Prostate gland (tissue), 2 donors: ENCODE measurements at regions not wholly inside any gene's neighbourhood (a gene's known extent, or its start where the extent isn't known, plus 50 kb on each side); places are given as distances from the start of the nearest gene placed in this dataset.

Experiments used
- DNase-seq: peaks from one replicate; pipeline ENCODE4 v3.0.0-alpha.2; 2019; ENCODE audit warnings: low spot score
- H3K27ac ChIP-seq, 2 donors: fragments of 200-600 bp; sonication (generic); 2 replicates each; pipeline ENCODE4 v1.5.1; 2017 to 2019
- H3K27me3 ChIP-seq: fragments of 200-600 bp; sonication (generic); replicated peaks from 2 replicates; pipeline ENCODE4 v1.5.1; 2019; ENCODE audit not compliant: insufficient read depth
- H3K36me3 ChIP-seq, 2 donors: fragments of 200-600 bp; sonication (generic); 1 replicate in 1 of 2; 2 replicates in 1 of 2; pipeline versions ENCODE4 v1.5.1 to v1.8.1; 2017 to 2019
- H3K4me1 ChIP-seq: fragments of 200-600 bp; sonication (generic); replicated peaks from 2 replicates; pipeline ENCODE4 v1.5.1; 2019
- H3K4me3 ChIP-seq, 2 donors: fragments of 200-600 bp; sonication (generic); 2 replicates each; pipeline ENCODE4 v1.5.1; 2017 to 2019
- H3K9me3 ChIP-seq: fragments of 200-600 bp; sonication (generic); 2 replicates; pipeline ENCODE4 v1.5.1; 2017
- POLR2A ChIP-seq: fragments of 450-650 bp; IDR thresholded peaks from one replicate; pipeline ENCODE4 v1.6.1; 2016; ENCODE audit warnings: antibody characterized with exemption, mild to moderate bottlenecking
- POLR2AphosphoS5 ChIP-seq: sonication (generic); formaldehyde crosslinking; IDR thresholded peaks from one replicate; pipeline ENCODE4 v1.6.1; 2017; ENCODE audit warnings: antibody characterized with exemption
- WGBS: methylation state at CpG from one replicate; pipeline ENCODE4 v1.1.5; 2018; 5-methylcytosine and 5-hydroxymethylcytosine counted together
- intact Hi-C: fragments of 100-400 bp; cut with DNase I; formaldehyde crosslinking; loops from one replicate; pipeline ENCODE4 v1.14.2; 2022
- TF ChIP-seq, protein P1 (sequence below), 4 experiments: fragments of 200-600 bp in 2 of 4; fragments of 450-650 bp in 2 of 4; sonication (generic) in 2 of 4; IDR thresholded peaks; 1 replicate in 3 of 4; 2 replicates in 1 of 4; pipeline ENCODE4 v1.5.1; 2016 to 2019; ENCODE audit warnings: antibody characterized with exemption in 4 of 4, mild to moderate bottlenecking in 2 of 4, moderate library complexity in 2 of 4

DNA sequence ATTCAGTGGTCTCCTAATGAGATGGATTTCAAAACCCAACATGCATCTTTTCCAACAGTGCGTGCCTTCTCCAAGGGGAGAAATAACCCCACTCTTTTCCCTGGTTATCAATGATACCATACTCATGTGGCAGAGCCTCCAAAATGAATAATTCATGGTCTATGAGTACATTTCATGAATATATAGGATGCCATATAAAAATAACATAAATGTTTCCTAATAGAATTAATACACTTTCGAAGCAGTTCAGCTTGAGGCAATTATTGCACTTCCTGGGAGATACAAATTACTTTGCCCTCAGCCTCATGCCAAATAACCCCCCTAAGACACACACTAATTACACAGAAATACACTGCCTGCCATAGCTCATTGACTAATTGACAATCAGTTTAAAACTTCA lies 318.6 kb downstream of the ZSWIM6 start:
- intact Hi-C loops = no loop called here
- Histone ChIP-seq H3K27ac (no peak overlapping the region), H3K4me3 (no peak overlapping the region), H3K27me3 (no peaks in the 10 kb centered on the region), H3K4me1 (no peaks in the 10 kb centered on the region), H3K9me3 (no peaks in the 10 kb centered on the region), H3K36me3 (no peaks in the 10 kb centered on the region)
- no peak for DNase-seq
- TF ChIP-seq POLR2A (no peak), POLR2AphosphoS5 (no peak)
- TF ChIP-seq, protein P1, sequence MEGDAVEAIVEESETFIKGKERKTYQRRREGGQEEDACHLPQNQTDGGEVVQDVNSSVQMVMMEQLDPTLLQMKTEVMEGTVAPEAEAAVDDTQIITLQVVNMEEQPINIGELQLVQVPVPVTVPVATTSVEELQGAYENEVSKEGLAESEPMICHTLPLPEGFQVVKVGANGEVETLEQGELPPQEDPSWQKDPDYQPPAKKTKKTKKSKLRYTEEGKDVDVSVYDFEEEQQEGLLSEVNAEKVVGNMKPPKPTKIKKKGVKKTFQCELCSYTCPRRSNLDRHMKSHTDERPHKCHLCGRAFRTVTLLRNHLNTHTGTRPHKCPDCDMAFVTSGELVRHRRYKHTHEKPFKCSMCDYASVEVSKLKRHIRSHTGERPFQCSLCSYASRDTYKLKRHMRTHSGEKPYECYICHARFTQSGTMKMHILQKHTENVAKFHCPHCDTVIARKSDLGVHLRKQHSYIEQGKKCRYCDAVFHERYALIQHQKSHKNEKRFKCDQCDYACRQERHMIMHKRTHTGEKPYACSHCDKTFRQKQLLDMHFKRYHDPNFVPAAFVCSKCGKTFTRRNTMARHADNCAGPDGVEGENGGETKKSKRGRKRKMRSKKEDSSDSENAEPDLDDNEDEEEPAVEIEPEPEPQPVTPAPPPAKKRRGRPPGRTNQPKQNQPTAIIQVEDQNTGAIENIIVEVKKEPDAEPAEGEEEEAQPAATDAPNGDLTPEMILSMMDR (IDR thresholded peaks at IDR 0.05) = no peak
- WGBS = 98% methylated on average over 2 of the region's 2 CpGs

DNA sequence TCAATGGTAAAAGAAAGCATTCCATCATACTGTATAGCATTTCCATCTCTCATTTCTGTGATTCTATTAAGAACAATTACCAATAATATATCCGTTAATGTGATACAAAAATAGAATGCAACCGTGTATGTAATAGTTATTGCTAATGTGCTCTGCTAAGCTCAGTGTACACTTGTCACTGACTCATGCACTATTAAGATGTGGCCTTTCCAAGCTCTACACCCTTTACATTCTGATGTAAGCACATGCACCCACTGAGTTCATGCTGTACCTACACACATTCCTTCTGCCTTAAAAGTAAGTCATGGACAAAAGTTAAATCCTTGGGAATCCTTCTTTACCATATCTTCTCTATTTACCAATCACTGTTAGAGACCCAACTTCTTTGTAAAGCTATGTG lies 319.1 kb downstream of the ZSWIM6 start:
- TF ChIP-seq POLR2A (no peak), POLR2AphosphoS5 (no peak)
- TF ChIP-seq, protein P1 (IDR thresholded peaks at IDR 0.05) = no peak
- H3K27ac ChIP-seq = no peak overlapping the region
- H3K36me3 ChIP-seq = no peaks in the 10 kb centered on the region
- intact Hi-C loops = no loop called here
- WGBS = 82% methylated on average over 2 of the region's 2 CpGs
- DNase-seq = no peak
- no peaks in the 10 kb centered on the region for H3K27me3 ChIP-seq
- H3K4me3 ChIP-seq = no peak overlapping the region
- no peaks in the 10 kb centered on the region for H3K4me1 ChIP-seq
- H3K9me3 ChIP-seq = no peaks in the 10 kb centered on the region

DNA sequence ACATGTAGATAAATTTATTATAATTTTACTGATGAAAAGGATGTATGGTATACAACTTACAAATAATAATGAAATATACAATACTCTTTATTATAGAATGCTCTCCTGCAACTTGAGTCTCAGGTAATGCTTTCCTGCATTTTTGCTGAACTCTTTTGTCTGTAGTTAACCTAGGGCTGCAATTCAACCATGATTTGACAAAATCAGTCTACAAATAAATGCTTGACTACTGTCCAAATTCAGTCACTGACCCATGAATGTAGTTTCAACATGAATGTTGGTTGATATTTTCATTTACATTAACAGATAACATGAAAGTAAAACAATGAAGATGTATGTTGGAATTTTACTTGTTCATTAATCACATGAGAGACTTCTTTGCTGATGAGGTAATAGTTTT lies 320.9 kb downstream of the ZSWIM6 start:
- H3K4me3 ChIP-seq = no peak overlapping the region
- no peaks in the 10 kb centered on the region for H3K36me3 ChIP-seq
- TF ChIP-seq POLR2A = no peak
- TF ChIP-seq, protein P1 (IDR thresholded peaks at IDR 0.05) = no peak
- TF ChIP-seq POLR2AphosphoS5 = no peak
- intact Hi-C loops = no loop called here
- no peaks in the 10 kb centered on the region for H3K9me3 ChIP-seq
- H3K27ac ChIP-seq = no peak overlapping the region
- no peak for DNase-seq
- H3K27me3 ChIP-seq = no peaks in the 10 kb centered on the region
- H3K4me1 ChIP-seq = no peaks in the 10 kb centered on the region

DNA sequence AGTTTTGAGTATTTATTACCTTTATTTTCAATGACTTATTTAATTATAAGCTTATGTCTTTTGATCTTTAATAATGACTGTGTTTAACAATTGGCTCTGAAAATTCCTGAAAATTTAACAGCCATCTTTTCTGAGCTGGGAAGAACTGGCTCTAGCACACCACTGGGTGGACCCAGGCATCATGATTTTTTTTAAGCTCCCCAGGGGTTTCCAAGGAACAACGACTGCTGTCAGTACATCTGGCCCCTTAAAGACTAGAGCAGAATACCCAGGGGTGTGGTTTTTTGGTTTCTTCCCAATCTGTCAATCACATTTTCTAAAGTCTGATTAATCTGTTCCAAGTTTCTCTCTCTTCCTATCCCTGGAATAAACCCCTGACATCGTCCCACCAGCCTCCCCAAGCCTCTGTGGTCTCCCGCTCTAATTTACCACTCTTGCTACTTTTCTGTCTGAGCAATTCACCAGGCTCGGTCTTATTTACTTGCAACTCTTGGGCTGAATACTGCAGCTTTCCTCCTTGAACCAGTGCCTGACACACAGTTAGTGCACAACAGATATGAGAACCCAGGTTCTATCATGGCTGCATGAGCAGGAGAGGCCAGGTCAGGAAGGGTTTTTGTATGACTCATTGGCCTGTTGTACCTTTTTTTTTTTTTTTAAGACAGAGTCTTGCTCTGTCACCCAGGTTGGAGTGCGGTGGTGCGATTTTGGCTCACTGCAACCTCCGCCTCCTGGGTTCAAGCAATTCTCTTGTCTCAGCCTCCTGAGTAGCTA lies 321.9 kb downstream of the ZSWIM6 start:
- WGBS = 89% methylated on average over 7 of the region's 7 CpGs
- intact Hi-C loops = no loop called here
- Histone ChIP-seq H3K27ac (no peak overlapping the region), H3K27me3 (no peaks in the 10 kb centered on the region), H3K9me3 (no peaks in the 10 kb centered on the region), H3K36me3 (no peaks in the 10 kb centered on the region), H3K4me1 (no peaks in the 10 kb centered on the region), H3K4me3 (no peak overlapping the region)
- TF ChIP-seq POLR2AphosphoS5 = no peak
- TF ChIP-seq, protein P1 (IDR thresholded peaks at IDR 0.05) = no peak
- no peak for TF ChIP-seq POLR2A
- no peak for DNase-seq

DNA sequence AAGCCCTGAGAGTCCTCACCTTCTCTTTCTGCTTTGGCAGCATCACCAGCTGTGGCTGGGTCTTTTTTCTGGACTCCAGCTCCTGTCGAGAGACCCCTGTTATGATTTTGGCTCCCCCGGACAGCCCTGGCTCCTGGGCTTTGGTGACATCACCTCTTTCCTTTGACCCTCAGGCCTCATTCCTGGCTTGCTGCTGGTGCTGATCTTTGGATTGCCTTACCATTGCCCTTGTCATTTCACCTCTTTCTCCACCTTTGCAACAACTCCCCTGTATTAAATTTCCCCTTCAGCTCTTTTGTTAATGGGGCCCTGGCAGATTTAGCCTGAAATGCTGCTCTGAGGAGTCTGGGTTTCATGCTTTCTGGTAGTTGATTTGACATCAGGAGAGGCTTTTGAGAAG lies 322.8 kb downstream of the ZSWIM6 start:
- H3K9me3 ChIP-seq = no peaks in the 10 kb centered on the region
- H3K27ac ChIP-seq = no peak overlapping the region
- TF ChIP-seq, protein P1 (IDR thresholded peaks at IDR 0.05) = no peak
- no peak for TF ChIP-seq POLR2A
- no peak for TF ChIP-seq POLR2AphosphoS5
- 82% methylated on average over 2 of the region's 2 CpGs for WGBS
- no peaks in the 10 kb centered on the region for H3K27me3 ChIP-seq
- no peaks in the 10 kb centered on the region for H3K36me3 ChIP-seq
- intact Hi-C loops = loop anchor here (5.0 kb wide), 3 partner anchors 43 to 378 kb away; partner anchors contain the start of gene ZSWIM6
- no peaks in the 10 kb centered on the region for H3K4me1 ChIP-seq
- H3K4me3 ChIP-seq = no peak overlapping the region
- DNase-seq = no peak
